Stimulated activated effector memory CD8-positive, alpha-beta T cell treated with anti-CD3 and anti-CD28 coated beads, Interleukin-12 subunit alpha, Interleukin-12 subunit beta, amount 100 ng/mL, for 72 hours (primary cell): ENCODE measurements at regions not wholly inside any gene's neighbourhood (a gene's known extent, or its start where the extent isn't known, plus 50 kb on each side); places are given as distances from the start of the nearest gene placed in this dataset.
A peak's percentile ranks its signal among the peaks of the same experiment; 100 is the strongest.
"Not testable (repeated sequence)": the region's sequence is repeated elsewhere in the genome, so short reads cannot be mapped to it uniquely, and the experiment has no call there.

Experiments
- ATAC-seq: fragments of 150-1000 bp; cut with Tn5 transposase; 2 replicates; pipeline ENCODE4 v1.10.0; 2021
- DNase-seq, 2 donors: peaks; one replicate each; pipeline ENCODE4 v3.0.0; 2021 to 2022; ENCODE audit warnings: low spot score in 2 of 2
- H3K27ac Mint-ChIP-seq: one replicate; pipeline ENCODE4 v1.8.0; 2022; ENCODE audit warnings: mild to moderate bottlenecking, mixed read lengths
- H3K36me3 Mint-ChIP-seq: one replicate; pipeline ENCODE4 v1.8.0; 2022; ENCODE audit warnings: mild to moderate bottlenecking, mixed read lengths
- H3K4me1 Mint-ChIP-seq: one replicate; pipeline ENCODE4 v1.8.0; 2022; ENCODE audit warnings: mixed read lengths
- H3K4me3 Mint-ChIP-seq: one replicate; pipeline ENCODE4 v1.8.0; 2022; ENCODE audit warnings: mild to moderate bottlenecking, mixed read lengths
- H3K9me3 Mint-ChIP-seq: one replicate; pipeline ENCODE4 v1.8.0; 2022; ENCODE audit warnings: mixed read lengths

- ATAC-seq (no peak), DNase-seq (no peak)
- Mint-ChIP-seq H3K36me3 (no peaks in the 10 kb centered on the region), H3K4me1 (peaks cover 64% of the 10 kb centered on the region), H3K4me3 (no peak overlapping the region), H3K9me3 (no peaks in the 10 kb centered on the region), H3K27ac (peak overlapping the region; percentile 69)
Observed at GRCh38 chr1:58942759-58943191, 158.9 kb upstream of the JUN start.

DNA sequence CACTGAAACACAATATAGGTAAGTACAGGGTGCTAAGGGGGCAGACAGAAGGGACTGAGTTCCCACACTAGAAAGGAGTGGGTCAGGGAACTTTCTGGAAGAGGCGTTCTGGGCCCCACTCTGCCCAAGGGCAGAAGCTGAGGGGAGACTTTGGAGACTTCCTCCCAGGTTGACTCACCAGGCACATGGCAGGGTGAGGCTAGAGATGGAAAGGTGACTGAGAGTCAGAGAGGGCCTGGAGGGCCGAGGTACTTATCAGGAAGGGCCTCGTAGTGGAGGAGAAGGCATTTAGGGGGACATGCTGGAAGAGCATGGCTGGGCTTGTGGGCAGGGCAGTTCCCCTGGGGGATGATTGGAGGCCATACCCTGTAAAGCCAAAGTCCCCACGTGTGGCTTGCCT lies 159.9 kb upstream of the JUN start:
- H3K36me3 Mint-ChIP-seq: no peaks in the 10 kb centered on the region
- H3K27ac Mint-ChIP-seq: peak overlapping the region; percentile 69
- H3K4me1 Mint-ChIP-seq: peaks cover 68% of the 10 kb centered on the region
- H3K4me3 Mint-ChIP-seq: no peak overlapping the region
- DNase-seq (no peak), ATAC-seq (peak; percentile 27)
- H3K9me3 Mint-ChIP-seq: no peaks in the 10 kb centered on the region

DNA sequence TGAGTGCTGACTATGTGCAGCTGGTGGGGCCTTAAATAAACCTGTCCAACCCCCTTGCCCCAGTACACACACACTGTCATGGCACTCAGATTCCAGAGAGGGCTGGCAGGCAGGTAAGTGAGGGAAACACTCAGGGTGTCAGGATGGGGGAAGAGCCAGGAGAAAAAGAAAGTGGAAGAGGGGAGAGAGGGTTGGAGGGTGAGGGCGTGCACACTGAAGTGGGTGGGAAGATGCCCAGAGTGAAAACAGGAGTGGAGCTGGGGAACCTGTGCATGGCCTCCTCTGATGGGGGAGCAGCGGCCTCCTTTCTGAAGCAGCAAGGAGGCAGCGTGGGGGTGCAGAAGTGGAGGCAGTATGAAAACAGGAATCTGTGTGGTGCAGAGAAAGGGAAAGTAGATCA lies 160.6 kb upstream of the JUN start:
- Mint-ChIP-seq H3K4me1 (peaks cover 73% of the 10 kb centered on the region), H3K4me3 (no peak overlapping the region), H3K36me3 (no peaks in the 10 kb centered on the region), H3K9me3 (no peaks in the 10 kb centered on the region), H3K27ac (no peak overlapping the region)
- DNase-seq (no peak), ATAC-seq (no peak)

DNA sequence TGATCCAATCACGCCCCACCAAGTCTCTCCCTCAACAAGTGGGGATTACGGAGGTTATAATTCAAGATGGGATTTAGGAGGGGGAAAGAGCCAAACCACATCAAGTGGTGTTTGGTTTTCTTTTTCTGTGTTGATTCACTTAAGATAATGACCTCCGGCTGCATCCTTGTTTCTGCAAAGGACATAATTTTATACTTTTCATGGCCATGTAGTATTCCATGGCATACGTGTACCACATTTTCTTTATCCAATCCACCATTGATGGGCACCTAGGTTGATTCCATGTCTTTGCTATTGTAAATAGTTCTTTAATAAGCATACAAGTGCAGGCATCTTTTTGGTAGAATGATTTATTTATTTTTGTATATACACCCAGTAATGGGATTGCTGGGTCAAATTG lies 162.5 kb upstream of the JUN start:
- peaks cover 53% of the 10 kb centered on the region for H3K4me1 Mint-ChIP-seq

DNA sequence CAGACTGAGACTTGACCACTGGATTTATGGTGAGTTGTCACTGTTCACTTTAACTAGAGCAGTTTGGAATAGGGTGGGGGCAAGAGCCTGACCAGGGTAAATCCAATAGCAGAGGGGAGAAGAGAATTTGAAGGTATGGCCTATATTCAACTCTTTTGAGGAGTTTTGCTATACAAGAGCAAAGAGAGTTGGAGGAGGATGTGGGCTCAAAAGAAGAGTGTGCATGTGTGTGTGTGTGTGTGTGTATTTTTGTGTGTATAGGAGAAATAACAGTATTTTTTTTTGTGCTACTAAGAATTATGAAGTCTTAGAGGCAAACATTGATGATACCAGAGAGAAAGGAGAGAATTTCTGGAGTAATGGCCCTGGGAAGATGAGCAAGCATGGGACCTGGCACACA lies 164.8 kb upstream of the JUN start:
- DNase-seq: no peak
- no peak overlapping the region for H3K4me3 Mint-ChIP-seq
- H3K9me3 Mint-ChIP-seq: no peaks in the 10 kb centered on the region
- H3K4me1 Mint-ChIP-seq: peaks cover 30% of the 10 kb centered on the region
- H3K27ac Mint-ChIP-seq: no peak overlapping the region
- no peaks in the 10 kb centered on the region for H3K36me3 Mint-ChIP-seq
- ATAC-seq: no peak

More for the DNA sequence above, 162.5 kb upstream of the JUN start:
- Mint-ChIP-seq H3K9me3 (no peaks in the 10 kb centered on the region), H3K27ac (no peak overlapping the region), H3K36me3 (no peaks in the 10 kb centered on the region), H3K4me3 (no peak overlapping the region)
- no peak for ATAC-seq
- no peak for DNase-seq

GRCh38 chr1:58949551-58950220 lies 165.8 kb upstream of the JUN start:
- Mint-ChIP-seq H3K4me3 (no peak overlapping the region), H3K27ac (no peak overlapping the region), H3K36me3 (no peaks in the 10 kb centered on the region), H3K4me1 (peaks cover 20% of the 10 kb centered on the region), H3K9me3 (no peaks in the 10 kb centered on the region)
- ATAC-seq (no peak), DNase-seq (no peak)

- Mint-ChIP-seq H3K4me3 (no peak overlapping the region), H3K36me3 (no peaks in the 10 kb centered on the region), H3K9me3 (no peaks in the 10 kb centered on the region), H3K4me1 (peaks cover 22% of the 10 kb centered on the region), H3K27ac (no peak overlapping the region)
- ATAC-seq: no peak
- no peak for DNase-seq
Observed at GRCh38 chr1:58950897-58951296, 167.1 kb upstream of the JUN start.

GRCh38 chr1:58953951-58954350 lies 170.1 kb upstream of the JUN start:
- H3K4me3 Mint-ChIP-seq: not testable (repeated sequence)

GRCh38 chr1:58963287-58963686 lies 179.4 kb upstream of the JUN start:
- H3K27ac Mint-ChIP-seq, H3K4me3 Mint-ChIP-seq, H3K36me3 Mint-ChIP-seq, DNase-seq, H3K9me3 Mint-ChIP-seq, ATAC-seq: not testable (repeated sequence)
- H3K4me1 Mint-ChIP-seq: peaks cover 28% of the 10 kb centered on the region

More at GRCh38 chr1:58953951-58954350, 170.1 kb upstream of the JUN start:
- peaks cover 21% of the 10 kb centered on the region for H3K4me1 Mint-ChIP-seq
- H3K27ac Mint-ChIP-seq, H3K36me3 Mint-ChIP-seq, ATAC-seq, H3K9me3 Mint-ChIP-seq, DNase-seq: not testable (repeated sequence)

DNA sequence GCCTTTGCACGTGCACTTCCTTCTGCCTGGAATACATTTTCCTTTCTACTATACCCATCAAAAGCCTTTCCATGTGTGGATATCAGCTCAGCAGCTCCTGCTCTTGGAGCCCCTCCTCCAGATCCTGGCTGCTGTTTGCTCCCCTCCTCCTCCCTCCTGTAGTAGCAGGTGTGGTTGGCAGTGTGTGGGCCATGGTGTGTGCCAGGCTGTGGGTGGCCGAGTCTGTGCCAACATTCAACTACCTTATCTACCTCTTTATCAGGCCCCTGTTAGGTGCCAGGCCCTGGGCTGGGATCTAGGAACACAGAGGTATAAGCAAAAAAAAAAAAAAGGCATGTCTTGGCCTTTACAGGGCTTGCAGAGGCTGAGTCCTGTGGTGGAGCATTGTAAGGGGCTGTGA lies 180.6 kb upstream of the JUN start:
- no peak for DNase-seq
- Mint-ChIP-seq H3K4me1 (peaks cover 39% of the 10 kb centered on the region), H3K9me3 (peaks cover 4% of the 10 kb centered on the region), H3K27ac (no peak overlapping the region), H3K36me3 (no peaks in the 10 kb centered on the region), H3K4me3 (no peak overlapping the region)
- ATAC-seq: no peak

DNA sequence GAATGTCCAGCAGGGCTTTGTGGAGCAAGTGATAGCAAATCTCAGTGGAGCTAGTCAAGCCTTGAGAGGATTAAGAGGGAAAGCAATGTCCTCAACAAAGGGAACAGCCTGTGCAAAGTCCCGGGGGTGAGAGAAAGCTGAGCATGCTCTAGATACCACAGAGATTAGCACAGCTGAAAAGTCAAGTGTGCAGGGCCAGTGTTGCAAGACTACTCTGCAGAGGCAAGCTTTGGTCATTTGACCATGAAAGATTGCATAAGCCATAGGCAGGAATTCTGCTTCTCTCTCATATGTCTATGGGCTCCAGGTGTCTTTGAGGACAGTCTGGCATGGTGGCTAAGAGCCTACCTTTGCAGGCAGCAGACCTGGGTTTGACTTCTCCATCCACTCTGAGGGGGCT lies 181.0 kb upstream of the JUN start:
- peaks cover 39% of the 10 kb centered on the region for H3K4me1 Mint-ChIP-seq
- ATAC-seq: no peak
- DNase-seq: no peak
- peaks cover 4% of the 10 kb centered on the region for H3K9me3 Mint-ChIP-seq
- H3K4me3 Mint-ChIP-seq: no peak overlapping the region
- no peak overlapping the region for H3K27ac Mint-ChIP-seq
- H3K36me3 Mint-ChIP-seq: no peaks in the 10 kb centered on the region

DNA sequence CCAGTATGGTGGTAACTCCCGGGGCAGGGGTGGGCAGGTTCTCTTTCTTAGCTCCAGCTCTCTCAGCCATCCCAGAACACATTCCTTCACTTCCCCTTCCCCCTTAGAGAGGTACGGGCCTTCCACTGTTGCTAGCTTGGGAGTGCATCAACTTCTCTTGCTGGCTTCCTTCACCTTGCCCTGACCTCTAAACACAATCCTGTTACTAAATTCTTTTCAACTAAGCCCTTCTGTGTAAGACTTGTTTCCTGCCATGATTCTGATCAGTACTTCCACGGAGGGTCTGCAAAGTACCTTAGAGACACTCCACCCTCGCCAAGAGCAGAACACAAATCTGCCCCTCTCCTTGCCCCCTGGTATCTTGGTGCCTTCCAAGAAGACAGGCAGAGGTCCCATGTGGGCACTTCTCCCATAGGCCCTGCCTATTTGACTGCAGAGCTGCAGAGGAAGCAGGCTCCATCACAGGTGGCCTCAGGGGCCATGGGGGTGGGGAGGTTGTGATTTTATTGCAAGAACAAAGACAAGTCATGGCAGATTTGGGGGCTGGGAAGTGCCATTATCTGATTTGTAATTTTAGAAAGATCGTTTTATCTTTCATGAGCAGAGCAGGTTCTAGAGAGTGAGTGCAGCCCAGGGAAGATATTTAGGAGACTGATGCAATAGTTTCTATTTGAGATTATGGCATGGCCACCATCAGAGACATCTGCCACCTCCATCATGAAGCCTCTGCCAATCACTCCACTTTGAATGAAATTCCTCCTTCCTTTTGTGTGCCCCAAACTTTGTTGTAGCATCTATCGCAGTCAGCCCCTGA lies 182.5 kb upstream of the JUN start:
- Mint-ChIP-seq H3K27ac (no peak overlapping the region), H3K4me3 (no peak overlapping the region), H3K36me3 (no peaks in the 10 kb centered on the region), H3K9me3 (no peaks in the 10 kb centered on the region), H3K4me1 (peaks cover 39% of the 10 kb centered on the region)
- no peak for ATAC-seq
- no peak for DNase-seq

GRCh38 chr1:58966917-58967740 lies 183.3 kb upstream of the JUN start:
- H3K4me1 Mint-ChIP-seq: peaks cover 39% of the 10 kb centered on the region
- no peak overlapping the region for H3K27ac Mint-ChIP-seq
- no peaks in the 10 kb centered on the region for H3K36me3 Mint-ChIP-seq
- ATAC-seq (no peak), DNase-seq (no peak)
- H3K4me3 Mint-ChIP-seq: no peak overlapping the region
- no peaks in the 10 kb centered on the region for H3K9me3 Mint-ChIP-seq

- Mint-ChIP-seq H3K9me3 (no peaks in the 10 kb centered on the region), H3K4me1 (peaks cover 39% of the 10 kb centered on the region), H3K4me3 (peak overlapping the region; percentile 40), H3K27ac (peak overlapping the region; percentile 94), H3K36me3 (no peaks in the 10 kb centered on the region)
- DNase-seq: peak; percentile 2 to 69
- peak; percentile 70 for ATAC-seq
Observed at GRCh38 chr1:58968360-58968952, 184.6 kb upstream of the JUN start.

- not testable (repeated sequence) for H3K36me3 Mint-ChIP-seq, DNase-seq, H3K9me3 Mint-ChIP-seq, ATAC-seq, H3K4me3 Mint-ChIP-seq
- Mint-ChIP-seq H3K27ac (peak overlapping the region; percentile 94), H3K4me1 (peaks cover 39% of the 10 kb centered on the region)
Observed at GRCh38 chr1:58969176-58969575, 185.3 kb upstream of the JUN start.
